HL-60 (cell line): ENCODE measurements at regions not wholly inside any gene's neighbourhood (a gene's known extent, or its start where the extent isn't known, plus 50 kb on each side); places are given as distances from the start of the nearest gene placed in this dataset.

Experiments
- CTCF ChIP-seq: IDR thresholded peaks from one replicate; pipeline ENCODE4 v1.5.1; 2011; ENCODE audit warnings: low read length, control low read depth, inconsistent platforms; ENCODE audit not compliant: insufficient read depth
- GABPA ChIP-seq: IDR thresholded peaks from 2 replicates; pipeline ENCODE4 v1.6.1; 2012; ENCODE audit warnings: low read depth
- POLR2AphosphoS5 ChIP-seq: IDR thresholded peaks from 2 replicates; pipeline ENCODE4 v1.6.1; 2012; ENCODE audit warnings: low read depth
- SPI1 ChIP-seq: IDR thresholded peaks from 2 replicates; pipeline ENCODE4 v1.6.1; 2012; ENCODE audit warnings: low read depth, mild to moderate bottlenecking, borderline replicate concordance
- TF ChIP-seq, protein P1 (sequence below): IDR thresholded peaks from 2 replicates; pipeline ENCODE4 v1.6.1; 2012; ENCODE audit warnings: low read depth; ENCODE audit not compliant: insufficient replicate concordance

- TF ChIP-seq POLR2AphosphoS5, result no peak
- no peak for TF ChIP-seq CTCF
- TF ChIP-seq GABPA, result no peak
- TF ChIP-seq, protein P1, sequence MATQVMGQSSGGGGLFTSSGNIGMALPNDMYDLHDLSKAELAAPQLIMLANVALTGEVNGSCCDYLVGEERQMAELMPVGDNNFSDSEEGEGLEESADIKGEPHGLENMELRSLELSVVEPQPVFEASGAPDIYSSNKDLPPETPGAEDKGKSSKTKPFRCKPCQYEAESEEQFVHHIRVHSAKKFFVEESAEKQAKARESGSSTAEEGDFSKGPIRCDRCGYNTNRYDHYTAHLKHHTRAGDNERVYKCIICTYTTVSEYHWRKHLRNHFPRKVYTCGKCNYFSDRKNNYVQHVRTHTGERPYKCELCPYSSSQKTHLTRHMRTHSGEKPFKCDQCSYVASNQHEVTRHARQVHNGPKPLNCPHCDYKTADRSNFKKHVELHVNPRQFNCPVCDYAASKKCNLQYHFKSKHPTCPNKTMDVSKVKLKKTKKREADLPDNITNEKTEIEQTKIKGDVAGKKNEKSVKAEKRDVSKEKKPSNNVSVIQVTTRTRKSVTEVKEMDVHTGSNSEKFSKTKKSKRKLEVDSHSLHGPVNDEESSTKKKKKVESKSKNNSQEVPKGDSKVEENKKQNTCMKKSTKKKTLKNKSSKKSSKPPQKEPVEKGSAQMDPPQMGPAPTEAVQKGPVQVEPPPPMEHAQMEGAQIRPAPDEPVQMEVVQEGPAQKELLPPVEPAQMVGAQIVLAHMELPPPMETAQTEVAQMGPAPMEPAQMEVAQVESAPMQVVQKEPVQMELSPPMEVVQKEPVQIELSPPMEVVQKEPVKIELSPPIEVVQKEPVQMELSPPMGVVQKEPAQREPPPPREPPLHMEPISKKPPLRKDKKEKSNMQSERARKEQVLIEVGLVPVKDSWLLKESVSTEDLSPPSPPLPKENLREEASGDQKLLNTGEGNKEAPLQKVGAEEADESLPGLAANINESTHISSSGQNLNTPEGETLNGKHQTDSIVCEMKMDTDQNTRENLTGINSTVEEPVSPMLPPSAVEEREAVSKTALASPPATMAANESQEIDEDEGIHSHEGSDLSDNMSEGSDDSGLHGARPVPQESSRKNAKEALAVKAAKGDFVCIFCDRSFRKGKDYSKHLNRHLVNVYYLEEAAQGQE, result no peak
- TF ChIP-seq SPI1, result no peak
These were observed 204.3 kb upstream of the IPO5 start for GRCh38 chr13:97749174-97749573.
